ENCODE measurements at regions not wholly inside any gene's neighbourhood (a gene's known extent, or its start where the extent isn't known, plus 50 kb on each side); places are given as distances from the start of the nearest gene placed in this dataset.

GRCh38 chr18:64714086-64714485 is 565.2 kb upstream of the LINC00305 start:
- TF ChIP-seq, protein P1, sequence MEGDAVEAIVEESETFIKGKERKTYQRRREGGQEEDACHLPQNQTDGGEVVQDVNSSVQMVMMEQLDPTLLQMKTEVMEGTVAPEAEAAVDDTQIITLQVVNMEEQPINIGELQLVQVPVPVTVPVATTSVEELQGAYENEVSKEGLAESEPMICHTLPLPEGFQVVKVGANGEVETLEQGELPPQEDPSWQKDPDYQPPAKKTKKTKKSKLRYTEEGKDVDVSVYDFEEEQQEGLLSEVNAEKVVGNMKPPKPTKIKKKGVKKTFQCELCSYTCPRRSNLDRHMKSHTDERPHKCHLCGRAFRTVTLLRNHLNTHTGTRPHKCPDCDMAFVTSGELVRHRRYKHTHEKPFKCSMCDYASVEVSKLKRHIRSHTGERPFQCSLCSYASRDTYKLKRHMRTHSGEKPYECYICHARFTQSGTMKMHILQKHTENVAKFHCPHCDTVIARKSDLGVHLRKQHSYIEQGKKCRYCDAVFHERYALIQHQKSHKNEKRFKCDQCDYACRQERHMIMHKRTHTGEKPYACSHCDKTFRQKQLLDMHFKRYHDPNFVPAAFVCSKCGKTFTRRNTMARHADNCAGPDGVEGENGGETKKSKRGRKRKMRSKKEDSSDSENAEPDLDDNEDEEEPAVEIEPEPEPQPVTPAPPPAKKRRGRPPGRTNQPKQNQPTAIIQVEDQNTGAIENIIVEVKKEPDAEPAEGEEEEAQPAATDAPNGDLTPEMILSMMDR (IDR thresholded peaks at IDR 0.05; ENCODE audit: insufficient read depth, low read depth, low read length): no peak
- CTCF ChIA-PET: no interaction called here
- no peak for DNase-seq (ENCODE audit: low read depth)
- POLR2A ChIA-PET: no interaction called here
- no peaks in the 10 kb centered on the region for H3K36me3 ChIP-seq (ENCODE audit: control insufficient read depth, insufficient read depth, low read length)
- no peak overlapping the region for H3K4me3 ChIP-seq (ENCODE audit: low read depth, low read length)
- no peaks in the 10 kb centered on the region for H3K27me3 ChIP-seq (ENCODE audit: control insufficient read depth, insufficient read depth, low read length)

GRCh38 chr18:64713284-64713683 is 564.4 kb upstream of the LINC00305 start:
- TF ChIP-seq, protein P1 (IDR thresholded peaks at IDR 0.05; ENCODE audit: insufficient read depth, low read depth, low read length): no peak
- no peaks in the 10 kb centered on the region for H3K36me3 ChIP-seq (ENCODE audit: control insufficient read depth, insufficient read depth, low read length)
- H3K4me3 ChIP-seq (ENCODE audit: low read depth, low read length): no peak overlapping the region
- POLR2A ChIA-PET: no interaction called here
- CTCF ChIA-PET: no interaction called here
- H3K27me3 ChIP-seq (ENCODE audit: control insufficient read depth, insufficient read depth, low read length): no peaks in the 10 kb centered on the region
- no peak for DNase-seq (ENCODE audit: low read depth)

GRCh38 chr18:64712035-64712434 is 563.1 kb upstream of the LINC00305 start:
- POLR2A ChIA-PET: no interaction called here
- Histone ChIP-seq H3K36me3 (ENCODE audit: control insufficient read depth, insufficient read depth, low read length) (no peaks in the 10 kb centered on the region), H3K27me3 (ENCODE audit: control insufficient read depth, insufficient read depth, low read length) (no peaks in the 10 kb centered on the region), H3K4me3 (ENCODE audit: low read depth, low read length) (no peak overlapping the region)
- CTCF ChIA-PET: no interaction called here
- TF ChIP-seq, protein P1 (IDR thresholded peaks at IDR 0.05; ENCODE audit: insufficient read depth, low read depth, low read length): no peak
- no peak for DNase-seq (ENCODE audit: low read depth)

DNA sequence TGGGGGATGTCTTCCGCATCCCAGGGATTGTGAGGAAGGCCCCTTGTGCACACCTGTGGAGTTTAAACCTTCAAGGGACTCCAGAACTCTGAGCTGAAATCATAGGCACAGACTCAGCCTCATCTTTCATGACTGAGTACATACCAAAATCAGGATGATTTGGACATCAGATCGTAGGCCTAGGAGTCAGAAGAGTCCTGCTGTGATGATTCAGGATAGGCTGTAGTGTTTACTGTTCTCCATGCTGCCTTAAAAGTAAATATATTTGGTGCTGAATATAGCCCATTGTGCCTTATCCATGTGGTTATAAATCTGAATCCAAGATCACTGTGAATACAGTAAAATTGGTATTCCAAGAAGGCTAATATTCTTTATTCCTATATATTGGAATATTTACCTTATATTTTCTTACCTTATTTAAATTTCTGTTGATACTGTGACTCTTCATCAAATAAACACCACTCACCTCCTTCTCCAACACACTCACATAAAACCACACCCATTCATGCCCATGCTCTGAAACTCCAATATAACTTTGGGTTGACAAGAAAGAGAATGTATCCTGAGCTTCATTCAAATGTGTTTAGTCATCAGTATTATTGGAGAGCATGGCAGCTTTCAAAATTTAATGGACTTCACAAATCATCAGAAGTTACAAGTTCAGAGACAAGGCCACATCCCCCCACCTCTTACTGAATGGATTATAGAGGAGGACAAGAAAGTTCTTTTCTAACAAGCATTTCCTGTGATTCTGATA is 561.4 kb upstream of the LINC00305 start:
- ChIA-PET CTCF (no interaction called here), POLR2A (no interaction called here)
- no peak for DNase-seq (ENCODE audit: low read depth)
- TF ChIP-seq, protein P1 (IDR thresholded peaks at IDR 0.05; ENCODE audit: insufficient read depth, low read depth, low read length): no peak
- Histone ChIP-seq H3K27me3 (ENCODE audit: control insufficient read depth, insufficient read depth, low read length) (no peaks in the 10 kb centered on the region), H3K4me3 (ENCODE audit: low read depth, low read length) (no peak overlapping the region), H3K36me3 (ENCODE audit: control insufficient read depth, insufficient read depth, low read length) (no peaks in the 10 kb centered on the region)

GRCh38 chr18:64707052-64707451 is 558.2 kb upstream of the LINC00305 start:
- H3K4me3 ChIP-seq (ENCODE audit: low read depth, low read length): no peak overlapping the region
- TF ChIP-seq, protein P1 (IDR thresholded peaks at IDR 0.05; ENCODE audit: insufficient read depth, low read depth, low read length): no peak
- H3K36me3 ChIP-seq (ENCODE audit: control insufficient read depth, insufficient read depth, low read length): no peaks in the 10 kb centered on the region
- H3K27me3 ChIP-seq (ENCODE audit: control insufficient read depth, insufficient read depth, low read length): no peaks in the 10 kb centered on the region
- no peak for DNase-seq (ENCODE audit: low read depth)
- CTCF ChIA-PET: interaction anchor here (0.6 kb wide), 1 partner anchor 17 kb away, joined by 3 read pairs; no protein-coding TSS in a partner anchor
- POLR2A ChIA-PET: no interaction called here
